NCI-H510A treated with DMSO at 0.1 percent for 48 hours (cell line): ENCODE measurements at regions not wholly inside any gene's neighbourhood (a gene's known extent, or its start where the extent isn't known, plus 50 kb on each side); places are given as distances from the start of the nearest gene placed in this dataset.

ENCODE experiments used
- DNase-seq: peaks from one replicate; lab custom pipeline; 2025; lab: John Stamatoyannopoulos, UW

- peak; percentile 36 for DNase-seq
Observed at GRCh38 chr4:132540268-132540667, 608.8 kb upstream of the PCDH10 start.

- DNase-seq: peak; percentile 74
Observed at GRCh38 chr4:132540797-132541196, 608.3 kb upstream of the PCDH10 start.

- no peak for DNase-seq
Observed at GRCh38 chr4:132542228-132542627, 606.9 kb upstream of the PCDH10 start.

- DNase-seq: no peak
Observed at GRCh38 chr4:132548463-132548862, 600.6 kb upstream of the PCDH10 start.

GRCh38 chr4:132556316-132556715, 592.8 kb upstream of the PCDH10 start:
- no peak for DNase-seq

- DNase-seq: no peak
Observed at GRCh38 chr4:132557660-132558059, 591.4 kb upstream of the PCDH10 start.

- no peak for DNase-seq
Observed at GRCh38 chr4:132564920-132565319, 584.2 kb upstream of the PCDH10 start.

- DNase-seq: no peak
Observed at GRCh38 chr4:132565542-132565941, 583.6 kb upstream of the PCDH10 start.

GRCh38 chr4:132572210-132572609, 576.9 kb upstream of the PCDH10 start:
- DNase-seq: no peak

- DNase-seq: no peak
Observed at GRCh38 chr4:132587626-132588025, 561.5 kb upstream of the PCDH10 start.

- no peak for DNase-seq
Observed at GRCh38 chr4:132592340-132592739, 556.8 kb upstream of the PCDH10 start.

- no peak for DNase-seq
Observed at GRCh38 chr4:132592850-132593249, 556.2 kb upstream of the PCDH10 start.

- DNase-seq: no peak
Observed at GRCh38 chr4:132593717-132594400, 555.2 kb upstream of the PCDH10 start.

- no peak for DNase-seq
Observed at GRCh38 chr4:132596186-132596585, 552.9 kb upstream of the PCDH10 start.

GRCh38 chr4:132605551-132605950, 543.5 kb upstream of the PCDH10 start:
- DNase-seq: no peak

- peak; percentile 5 for DNase-seq
Observed at GRCh38 chr4:132614682-132615081, 534.4 kb upstream of the PCDH10 start.

GRCh38 chr4:132619968-132620367, 529.1 kb upstream of the PCDH10 start:
- no peak for DNase-seq

- peak; percentile 73 for DNase-seq
Observed at GRCh38 chr4:132642016-132642817, 506.9 kb upstream of the PCDH10 start.

- DNase-seq: no peak
Observed at GRCh38 chr4:132646186-132646585, 502.9 kb upstream of the PCDH10 start.

GRCh38 chr4:132651196-132651595, 497.9 kb upstream of the PCDH10 start:
- no peak for DNase-seq

- DNase-seq: no peak
Observed at GRCh38 chr4:132660181-132660580, 488.9 kb upstream of the PCDH10 start.

- DNase-seq: no peak
Observed at GRCh38 chr4:132662456-132662855, 486.6 kb upstream of the PCDH10 start.

GRCh38 chr4:132669786-132670185, 479.3 kb upstream of the PCDH10 start:
- no peak for DNase-seq

- DNase-seq: no peak
Observed at GRCh38 chr4:132670557-132670956, 478.5 kb upstream of the PCDH10 start.
